ENCODE measurements at regions not wholly inside any gene's neighbourhood (a gene's known extent, or its start where the extent isn't known, plus 50 kb on each side); places are given as distances from the start of the nearest gene placed in this dataset.
A peak's percentile ranks its signal among the peaks of the same experiment; 100 is the strongest.
"Not testable (repeated sequence)": the region's sequence is repeated elsewhere in the genome, so short reads cannot be mapped to it uniquely, and the experiment has no call there.

GRCh38 chr4:56575820-56576429 is 70.3 kb downstream of the ARL9 start:
- peak; percentile 12 for DNase-seq (ENCODE audit: low read depth)

- not testable (repeated sequence) for DNase-seq (ENCODE audit: low read depth)
These were observed 86.8 kb downstream of the ARL9 start for GRCh38 chr4:56592417-56592816.

Data from GM04504 (cell line).